Lower lobe of right lung (tissue), 2 donors: ENCODE measurements at regions not wholly inside any gene's neighbourhood (a gene's known extent, or its start where the extent isn't known, plus 50 kb on each side); places are given as distances from the start of the nearest gene placed in this dataset.

Experiments used
- ATAC-seq, 2 donors: fragments of 200-7000 bp; cut with Tn5 transposase; one replicate each; pipeline ENCODE4 v1.9.1; 2020 to 2022; ENCODE audit warnings: mild to moderate bottlenecking in 2 of 2, moderate library complexity in 2 of 2
- DNase-seq: peaks from one replicate; pipeline ENCODE4 v3.0.0-alpha.2; 2020
- H3K27ac ChIP-seq: fragments of 200-600 bp; one replicate; pipeline ENCODE4 v1.8.0; 2022
- H3K27me3 ChIP-seq: fragments of 200-600 bp; one replicate; pipeline ENCODE4 v1.8.0; 2022; ENCODE audit warnings: low read depth
- H3K36me3 ChIP-seq: fragments of 200-600 bp; one replicate; pipeline ENCODE4 v1.8.0; 2022; ENCODE audit warnings: mild to moderate bottlenecking
- H3K4me1 ChIP-seq: fragments of 200-600 bp; one replicate; pipeline ENCODE4 v1.8.0; 2022
- H3K4me3 ChIP-seq: fragments of 200-600 bp; one replicate; pipeline ENCODE4 v1.8.0; 2022; ENCODE audit warnings: mild to moderate bottlenecking
- H3K9me3 ChIP-seq: fragments of 200-600 bp; one replicate; pipeline ENCODE4 v1.8.0; 2022
- intact Hi-C: fragments of 100-400 bp; cut with DNase I; formaldehyde crosslinking; loops from one replicate; pipeline ENCODE4 v1.11.0; 2022
- TF ChIP-seq, protein P1 (sequence below): fragments of 200-600 bp; IDR thresholded peaks from one replicate; pipeline ENCODE4 v1.8.0; 2022; ENCODE audit warnings: antibody characterized with exemption, mild to moderate bottlenecking
- donor health status: DM: no; HTN: yes; CAD: no; lungs with severe emphysema.

DNA sequence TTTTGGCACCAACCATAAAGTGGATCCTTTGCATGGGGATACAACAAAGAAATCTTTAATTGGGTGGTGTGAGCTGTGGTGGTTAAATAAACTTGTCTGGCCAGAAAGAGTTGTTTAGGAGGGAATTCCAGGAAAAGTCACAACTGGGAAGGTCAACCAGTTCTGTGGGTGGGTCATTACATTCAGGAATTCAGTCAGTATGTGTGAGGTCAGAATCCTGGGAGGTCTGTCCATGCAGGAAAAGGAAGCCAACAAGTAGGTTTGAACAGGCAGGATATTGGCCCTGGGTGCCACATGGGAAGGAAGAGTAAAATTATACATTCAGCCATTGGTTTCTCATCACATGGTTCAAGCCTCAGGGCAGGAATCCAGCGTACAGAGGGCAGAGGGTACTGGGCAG is 162.3 kb upstream of the ADAMTS5 start:
- no peak for DNase-seq
- Histone ChIP-seq H3K4me1 (no peaks in the 10 kb centered on the region), H3K27me3 (no peaks in the 10 kb centered on the region), H3K36me3 (no peaks in the 10 kb centered on the region), H3K4me3 (no peak overlapping the region), H3K9me3 (no peaks in the 10 kb centered on the region), H3K27ac (no peak overlapping the region)
- no peak for ATAC-seq
- intact Hi-C loops = no loop called here
- TF ChIP-seq, protein P1, sequence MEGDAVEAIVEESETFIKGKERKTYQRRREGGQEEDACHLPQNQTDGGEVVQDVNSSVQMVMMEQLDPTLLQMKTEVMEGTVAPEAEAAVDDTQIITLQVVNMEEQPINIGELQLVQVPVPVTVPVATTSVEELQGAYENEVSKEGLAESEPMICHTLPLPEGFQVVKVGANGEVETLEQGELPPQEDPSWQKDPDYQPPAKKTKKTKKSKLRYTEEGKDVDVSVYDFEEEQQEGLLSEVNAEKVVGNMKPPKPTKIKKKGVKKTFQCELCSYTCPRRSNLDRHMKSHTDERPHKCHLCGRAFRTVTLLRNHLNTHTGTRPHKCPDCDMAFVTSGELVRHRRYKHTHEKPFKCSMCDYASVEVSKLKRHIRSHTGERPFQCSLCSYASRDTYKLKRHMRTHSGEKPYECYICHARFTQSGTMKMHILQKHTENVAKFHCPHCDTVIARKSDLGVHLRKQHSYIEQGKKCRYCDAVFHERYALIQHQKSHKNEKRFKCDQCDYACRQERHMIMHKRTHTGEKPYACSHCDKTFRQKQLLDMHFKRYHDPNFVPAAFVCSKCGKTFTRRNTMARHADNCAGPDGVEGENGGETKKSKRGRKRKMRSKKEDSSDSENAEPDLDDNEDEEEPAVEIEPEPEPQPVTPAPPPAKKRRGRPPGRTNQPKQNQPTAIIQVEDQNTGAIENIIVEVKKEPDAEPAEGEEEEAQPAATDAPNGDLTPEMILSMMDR = no peak

DNA sequence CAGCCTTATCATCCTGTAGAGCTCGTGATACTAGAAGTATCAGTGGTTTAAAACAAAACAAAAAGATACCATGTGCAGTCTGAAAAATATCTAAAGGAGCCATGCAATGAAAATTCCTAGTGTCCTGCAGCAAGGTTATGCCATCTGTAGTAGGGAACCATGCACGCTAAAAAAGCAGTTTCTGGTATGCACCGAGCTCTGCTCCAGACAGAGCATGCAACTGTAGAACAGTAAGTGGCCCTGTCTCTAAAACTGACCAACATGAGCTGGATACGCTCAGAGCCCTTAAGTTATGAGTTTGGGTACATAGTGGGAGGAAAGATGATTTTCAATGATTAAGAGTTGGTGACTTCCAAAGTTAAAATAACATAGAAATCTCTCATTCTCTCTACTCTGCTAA is 159.3 kb upstream of the ADAMTS5 start:
- no peaks in the 10 kb centered on the region for H3K4me1 ChIP-seq
- no peaks in the 10 kb centered on the region for H3K27me3 ChIP-seq
- H3K4me3 ChIP-seq = no peak overlapping the region
- H3K36me3 ChIP-seq = no peaks in the 10 kb centered on the region
- DNase-seq = no peak
- intact Hi-C loops = no loop called here
- H3K27ac ChIP-seq = no peak overlapping the region
- no peak for ATAC-seq
- H3K9me3 ChIP-seq = no peaks in the 10 kb centered on the region
- TF ChIP-seq, protein P1 = no peak

DNA sequence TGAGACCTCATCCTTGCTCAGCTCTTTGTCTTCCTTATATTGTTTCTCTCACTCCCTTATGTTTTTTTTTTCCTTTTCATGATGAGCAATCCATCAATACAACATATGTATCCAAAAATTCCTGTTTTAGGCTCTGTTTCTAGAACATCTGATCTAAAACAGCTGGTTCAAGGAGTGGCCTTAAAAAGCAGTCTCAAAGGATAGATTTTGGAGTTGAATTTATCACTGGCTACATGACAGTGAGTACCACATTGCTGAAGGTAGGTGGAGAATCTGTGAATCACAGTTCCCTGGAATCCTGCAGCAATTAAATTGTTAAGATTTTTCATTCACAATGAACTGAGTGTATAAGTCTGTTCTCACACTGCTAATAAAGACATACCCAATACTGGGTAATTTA is 155.8 kb upstream of the ADAMTS5 start:
- ATAC-seq (no peak), DNase-seq (no peak)
- H3K4me3 ChIP-seq = no peak overlapping the region
- H3K9me3 ChIP-seq = no peaks in the 10 kb centered on the region
- intact Hi-C loops = no loop called here
- TF ChIP-seq, protein P1 = no peak
- H3K36me3 ChIP-seq = no peaks in the 10 kb centered on the region
- H3K27ac ChIP-seq = no peak overlapping the region
- no peaks in the 10 kb centered on the region for H3K27me3 ChIP-seq
- no peaks in the 10 kb centered on the region for H3K4me1 ChIP-seq

DNA sequence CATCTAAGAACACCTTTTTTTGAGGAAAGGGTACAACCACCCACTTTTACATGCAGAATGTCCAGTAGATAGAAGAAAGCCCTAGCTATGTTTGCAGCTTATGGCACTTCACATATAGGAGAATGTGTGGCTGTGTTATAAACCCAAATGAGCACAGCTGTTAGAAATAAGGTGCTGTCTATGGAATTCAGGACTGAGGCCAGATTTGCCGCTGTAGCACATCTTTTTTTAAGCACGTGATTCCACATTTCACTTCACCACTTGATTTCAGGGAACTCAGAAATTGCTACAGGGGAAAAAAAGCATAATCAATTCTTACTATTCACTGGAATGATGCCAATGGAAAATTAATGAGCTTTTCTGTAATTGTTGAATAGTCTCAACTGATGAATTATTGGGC is 147.2 kb upstream of the ADAMTS5 start:
- H3K27me3 ChIP-seq = no peaks in the 10 kb centered on the region
- no peak overlapping the region for H3K27ac ChIP-seq
- DNase-seq = no peak
- TF ChIP-seq, protein P1 = no peak
- no peak for ATAC-seq
- no peaks in the 10 kb centered on the region for H3K36me3 ChIP-seq
- H3K4me1 ChIP-seq = no peaks in the 10 kb centered on the region
- no peaks in the 10 kb centered on the region for H3K9me3 ChIP-seq
- intact Hi-C loops = no loop called here
- no peak overlapping the region for H3K4me3 ChIP-seq

DNA sequence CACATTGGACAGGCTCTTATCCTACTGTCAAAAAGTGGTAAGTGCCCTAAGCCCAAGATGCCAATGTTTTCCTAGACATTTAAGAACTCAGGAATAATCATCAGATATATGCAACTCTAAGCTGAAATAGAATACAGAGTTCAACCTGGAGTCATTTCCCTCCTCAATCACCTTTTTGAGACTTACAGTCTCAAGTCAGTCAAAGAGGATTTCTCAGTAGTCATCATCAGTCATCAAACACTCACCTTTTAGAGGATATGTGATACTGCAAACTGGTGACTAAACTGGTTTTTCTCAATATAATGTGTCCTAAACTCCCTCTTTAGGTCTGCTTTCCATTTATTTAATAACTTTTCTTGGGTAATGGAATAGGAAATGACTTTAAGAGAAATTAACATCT is 145.3 kb upstream of the ADAMTS5 start:
- DNase-seq (no peak), ATAC-seq (no peak)
- no peaks in the 10 kb centered on the region for H3K36me3 ChIP-seq
- TF ChIP-seq, protein P1 = no peak
- H3K27me3 ChIP-seq = no peaks in the 10 kb centered on the region
- no peak overlapping the region for H3K27ac ChIP-seq
- H3K4me1 ChIP-seq = no peaks in the 10 kb centered on the region
- intact Hi-C loops = no loop called here
- no peaks in the 10 kb centered on the region for H3K9me3 ChIP-seq
- H3K4me3 ChIP-seq = no peak overlapping the region

DNA sequence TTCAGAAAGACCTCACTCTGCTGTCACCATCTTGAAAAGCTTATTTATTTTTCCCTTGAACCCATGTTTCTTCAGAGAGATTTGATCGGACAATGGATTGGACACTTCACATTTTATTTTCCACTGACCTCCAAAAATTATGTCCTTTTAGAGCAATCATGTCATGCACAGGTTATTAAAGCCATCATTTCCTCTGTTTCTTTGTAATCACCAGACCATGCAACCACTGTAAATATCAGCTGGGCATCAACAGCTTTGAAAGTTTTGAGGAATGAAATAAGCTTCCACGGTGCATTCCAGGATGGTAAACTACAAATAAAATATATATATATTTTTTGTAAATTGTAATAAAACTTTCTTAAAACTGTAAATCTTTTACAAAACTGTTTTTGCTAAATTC is 144.1 kb upstream of the ADAMTS5 start:
- Histone ChIP-seq H3K27me3 (no peaks in the 10 kb centered on the region), H3K27ac (no peak overlapping the region), H3K36me3 (no peaks in the 10 kb centered on the region), H3K4me1 (no peaks in the 10 kb centered on the region), H3K9me3 (no peaks in the 10 kb centered on the region), H3K4me3 (no peak overlapping the region)
- DNase-seq (no peak), ATAC-seq (no peak)
- TF ChIP-seq, protein P1 = no peak
- intact Hi-C loops = no loop called here
